Fibroblast of lung (primary cell): ENCODE measurements at regions not wholly inside any gene's neighbourhood (a gene's known extent, or its start where the extent isn't known, plus 50 kb on each side); places are given as distances from the start of the nearest gene placed in this dataset.

Experiments used
- EZH2 ChIP-seq: IDR thresholded peaks from 2 replicates; pipeline ENCODE4 v1.5.1; 2012; ENCODE audit warnings: low read length, control low read depth, mild to moderate bottlenecking; ENCODE audit errors: missing control alignments
- TF ChIP-seq, protein P1 (sequence below), 2 donors: IDR thresholded peaks in 1 of 2; conservative IDR thresholded peaks in 1 of 2; 1 replicate in 1 of 2; 2 replicates in 1 of 2; pipeline ENCODE4 v1.5.1; 2011 to 2012; ENCODE audit warnings: low read length in 2 of 2, control low read depth in 1 of 2, inconsistent platforms in 1 of 2, low read depth in 1 of 2, mild to moderate bottlenecking in 1 of 2

DNA sequence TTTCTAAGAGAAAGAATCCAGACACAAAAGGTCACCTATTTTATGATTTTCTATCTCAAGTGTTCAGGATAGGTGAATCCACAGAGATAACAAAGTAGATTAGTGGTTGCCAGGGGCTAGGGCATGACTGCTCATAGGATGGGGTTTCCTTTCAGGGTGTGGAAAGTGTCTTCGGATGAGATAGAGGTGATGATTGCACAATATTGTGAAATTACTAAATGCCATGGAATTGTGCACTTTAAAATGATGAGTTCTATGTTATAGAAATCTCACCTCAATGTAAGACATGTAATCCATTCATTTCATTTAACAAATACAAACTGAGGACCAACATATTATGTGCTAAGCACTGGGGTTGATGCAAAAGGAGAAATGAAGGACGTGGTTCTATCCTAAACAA, 76.4 kb upstream of the GALNT17 start:
- TF ChIP-seq, protein P1, sequence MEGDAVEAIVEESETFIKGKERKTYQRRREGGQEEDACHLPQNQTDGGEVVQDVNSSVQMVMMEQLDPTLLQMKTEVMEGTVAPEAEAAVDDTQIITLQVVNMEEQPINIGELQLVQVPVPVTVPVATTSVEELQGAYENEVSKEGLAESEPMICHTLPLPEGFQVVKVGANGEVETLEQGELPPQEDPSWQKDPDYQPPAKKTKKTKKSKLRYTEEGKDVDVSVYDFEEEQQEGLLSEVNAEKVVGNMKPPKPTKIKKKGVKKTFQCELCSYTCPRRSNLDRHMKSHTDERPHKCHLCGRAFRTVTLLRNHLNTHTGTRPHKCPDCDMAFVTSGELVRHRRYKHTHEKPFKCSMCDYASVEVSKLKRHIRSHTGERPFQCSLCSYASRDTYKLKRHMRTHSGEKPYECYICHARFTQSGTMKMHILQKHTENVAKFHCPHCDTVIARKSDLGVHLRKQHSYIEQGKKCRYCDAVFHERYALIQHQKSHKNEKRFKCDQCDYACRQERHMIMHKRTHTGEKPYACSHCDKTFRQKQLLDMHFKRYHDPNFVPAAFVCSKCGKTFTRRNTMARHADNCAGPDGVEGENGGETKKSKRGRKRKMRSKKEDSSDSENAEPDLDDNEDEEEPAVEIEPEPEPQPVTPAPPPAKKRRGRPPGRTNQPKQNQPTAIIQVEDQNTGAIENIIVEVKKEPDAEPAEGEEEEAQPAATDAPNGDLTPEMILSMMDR (conservative IDR thresholded peaks at IDR 0.05 in 1 of 2, IDR thresholded peaks at IDR 0.05 in 1 of 2; ENCODE audit: low read depth in 1 of 2, low read length in 2 of 2) = no peak
- TF ChIP-seq EZH2 = no peak
